Lung (tissue), 12 donors: ENCODE measurements at regions not wholly inside any gene's neighbourhood (a gene's known extent, or its start where the extent isn't known, plus 50 kb on each side); places are given as distances from the start of the nearest gene placed in this dataset.

Source experiments
- ATAC-seq: fragments of 200-7000 bp; cut with Tn5 transposase; one replicate; pipeline ENCODE4 v1.9.1; 2020; ENCODE audit warnings: moderate number of reproducible peaks; ENCODE audit not compliant: insufficient read depth, low FRiP score
- DNase-seq, 3 donors: peaks; one replicate each; pipeline ENCODE4 v3.0.0-alpha.2; 2013 to 2017
- H3K27ac ChIP-seq, 2 donors: one replicate each; pipeline ENCODE4 v1.5.1; 2013; ENCODE audit warnings: mild to moderate bottlenecking in 2 of 2, moderate library complexity in 2 of 2, control low read depth in 1 of 2, inconsistent platforms in 1 of 2, low read depth in 1 of 2, low read length in 1 of 2
- H3K27me3 ChIP-seq, 3 donors: one replicate each; pipeline ENCODE4 v1.5.1; 2013; ENCODE audit warnings: low read length in 2 of 3; ENCODE audit not compliant: control insufficient read depth in 3 of 3, insufficient read depth in 3 of 3
- H3K36me3 ChIP-seq, 4 donors: one replicate each; pipeline ENCODE4 v1.5.1; 2013; ENCODE audit warnings: low read length in 4 of 4, mild to moderate bottlenecking in 1 of 4, moderate library complexity in 1 of 4; ENCODE audit not compliant: control insufficient read depth in 4 of 4, insufficient read depth in 4 of 4
- H3K4me1 ChIP-seq, 5 donors: one replicate each; pipeline ENCODE4 v1.5.1; 2013; ENCODE audit warnings: low read length in 5 of 5, mild to moderate bottlenecking in 2 of 5, moderate library complexity in 1 of 5; ENCODE audit not compliant: control insufficient read depth in 5 of 5, insufficient read depth in 5 of 5
- H3K4me3 ChIP-seq: one replicate; pipeline ENCODE4 v1.5.1; 2013; ENCODE audit warnings: mild to moderate bottlenecking, control low read depth, moderate library complexity
- H3K9ac ChIP-seq, 2 donors: one replicate each; pipeline ENCODE4 v1.5.1; 2013; ENCODE audit warnings: low read length in 2 of 2, control low read depth in 1 of 2; ENCODE audit not compliant: insufficient read depth in 1 of 2
- H3K9me3 ChIP-seq, 4 donors: one replicate each; pipeline ENCODE4 v1.5.1; 2013; ENCODE audit warnings: low read length in 3 of 4, mild to moderate bottlenecking in 1 of 4, moderate library complexity in 1 of 4; ENCODE audit not compliant: control insufficient read depth in 4 of 4, insufficient read depth in 3 of 4
- WGBS, 2 donors: extraction: QIAGEN DNeasy Blood & Tissue Kit; methylation state at CpG; one replicate each; pipeline ENCODE4 v1.1.7; 2013; 5-methylcytosine and 5-hydroxymethylcytosine counted together
- small RNA-seq: library from RNA; depleted of rRNA; stranded (forward); fragments of <200 nt; gene quantifications from one replicate; pipeline ENCODE3, GENCODE V24; 2014; ENCODE audit warnings: low replicate concordance
- TF ChIP-seq, protein P1 (sequence below): IDR thresholded peaks from 2 replicates; pipeline ENCODE4 v1.5.1; 2012; ENCODE audit warnings: mild to moderate bottlenecking; ENCODE audit errors: control extremely low read depth, extremely low read depth
- donor health status: control.
- donor health status: control.
- donor health status: Bipolar disorder and iron deficiency.
- donor health status: healthy.
- donor health status: DM: yes; HTN: yes; CAD: no.

DNA sequence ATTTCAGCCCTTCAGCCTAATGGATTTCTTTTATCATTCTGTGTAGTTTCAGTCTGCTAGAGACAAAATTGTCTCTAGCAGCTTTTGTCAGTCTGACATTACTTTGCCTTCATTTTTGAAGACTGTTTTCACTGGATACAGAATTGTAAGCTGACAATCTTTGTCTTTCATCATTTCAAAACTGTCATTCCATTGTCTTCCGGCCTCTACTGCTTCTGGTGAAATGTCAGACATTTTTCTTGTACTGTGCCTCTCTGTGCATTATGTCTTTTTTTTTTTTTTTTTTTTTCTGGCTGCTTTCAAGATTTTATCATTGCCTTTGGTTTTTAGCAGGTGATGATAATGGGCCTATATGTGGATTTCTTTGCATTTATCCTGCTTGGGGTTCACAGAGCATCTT, 51.3 kb upstream of the ZNF169 start:
- Histone ChIP-seq H3K9me3 (peaks cover 0 to 5% (median 2%) of the 10 kb centered on the region in 4 donors), H3K36me3 (no peaks in the 10 kb centered on the region), H3K9ac (no peak overlapping the region), H3K4me1 (no peaks in the 10 kb centered on the region), H3K4me3 (no peak overlapping the region), H3K27ac (no peak overlapping the region), H3K27me3 (no peaks in the 10 kb centered on the region)
- no peak for ATAC-seq
- 91 to 94% methylated on average over 1 of the region's 1 CpG for WGBS, 2 donors
- DNase-seq = no peak
- TF ChIP-seq, protein P1, sequence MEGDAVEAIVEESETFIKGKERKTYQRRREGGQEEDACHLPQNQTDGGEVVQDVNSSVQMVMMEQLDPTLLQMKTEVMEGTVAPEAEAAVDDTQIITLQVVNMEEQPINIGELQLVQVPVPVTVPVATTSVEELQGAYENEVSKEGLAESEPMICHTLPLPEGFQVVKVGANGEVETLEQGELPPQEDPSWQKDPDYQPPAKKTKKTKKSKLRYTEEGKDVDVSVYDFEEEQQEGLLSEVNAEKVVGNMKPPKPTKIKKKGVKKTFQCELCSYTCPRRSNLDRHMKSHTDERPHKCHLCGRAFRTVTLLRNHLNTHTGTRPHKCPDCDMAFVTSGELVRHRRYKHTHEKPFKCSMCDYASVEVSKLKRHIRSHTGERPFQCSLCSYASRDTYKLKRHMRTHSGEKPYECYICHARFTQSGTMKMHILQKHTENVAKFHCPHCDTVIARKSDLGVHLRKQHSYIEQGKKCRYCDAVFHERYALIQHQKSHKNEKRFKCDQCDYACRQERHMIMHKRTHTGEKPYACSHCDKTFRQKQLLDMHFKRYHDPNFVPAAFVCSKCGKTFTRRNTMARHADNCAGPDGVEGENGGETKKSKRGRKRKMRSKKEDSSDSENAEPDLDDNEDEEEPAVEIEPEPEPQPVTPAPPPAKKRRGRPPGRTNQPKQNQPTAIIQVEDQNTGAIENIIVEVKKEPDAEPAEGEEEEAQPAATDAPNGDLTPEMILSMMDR = no peak

Small RNA genes in the stretch of these regions (small RNA-seq; reads per million reads assigned to genes)
- gene MIRLET7A1 (6.3 reads per million, percentile 95 among the genes with 10 or more reads in this experiment), gene MIRLET7D (404 reads per million, percentile 99 among the genes with 10 or more reads in this experiment), gene MIRLET7F1 (34.0 reads per million, percentile 97 among the genes with 10 or more reads in this experiment)
